ENCODE measurements at regions not wholly inside any gene's neighbourhood (a gene's known extent, or its start where the extent isn't known, plus 50 kb on each side); places are given as distances from the start of the nearest gene placed in this dataset.
"Not testable (repeated sequence)": the region's sequence is repeated elsewhere in the genome, so short reads cannot be mapped to it uniquely, and the experiment has no call there.

DNA sequence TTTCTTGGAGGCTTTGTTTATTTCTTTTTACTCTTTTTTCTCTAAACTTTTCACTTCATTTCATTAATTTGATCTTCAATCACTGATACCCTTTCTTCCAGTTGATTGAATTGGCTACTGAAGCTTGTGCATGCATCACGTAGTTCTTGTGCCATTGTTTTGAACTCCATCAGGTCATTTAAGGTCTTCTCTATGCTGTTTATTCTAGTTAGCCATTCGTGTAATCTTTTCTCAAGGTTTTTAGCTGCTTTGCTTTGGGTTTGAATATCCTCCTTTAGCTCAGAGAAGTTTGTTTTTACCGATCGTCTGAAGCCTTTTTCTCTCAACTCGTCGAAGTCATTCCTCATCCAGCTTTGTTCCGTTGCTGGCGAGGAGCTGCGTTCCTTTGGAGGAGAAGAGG lies 189.9 kb downstream of the TTC6 start:
- DNase-seq (ENCODE audit: low spot score) = not testable (repeated sequence)

GRCh38 chr14:37786114-37786625 lies 190.7 kb downstream of the TTC6 start:
- not testable (repeated sequence) for DNase-seq (ENCODE audit: low spot score)

GRCh38 chr14:37787879-37788494 lies 192.6 kb downstream of the TTC6 start:
- DNase-seq (ENCODE audit: low spot score) = no peak

- no peak for DNase-seq (ENCODE audit: low spot score)
Observed at GRCh38 chr14:37791384-37792036, 196.1 kb downstream of the TTC6 start.

DNA sequence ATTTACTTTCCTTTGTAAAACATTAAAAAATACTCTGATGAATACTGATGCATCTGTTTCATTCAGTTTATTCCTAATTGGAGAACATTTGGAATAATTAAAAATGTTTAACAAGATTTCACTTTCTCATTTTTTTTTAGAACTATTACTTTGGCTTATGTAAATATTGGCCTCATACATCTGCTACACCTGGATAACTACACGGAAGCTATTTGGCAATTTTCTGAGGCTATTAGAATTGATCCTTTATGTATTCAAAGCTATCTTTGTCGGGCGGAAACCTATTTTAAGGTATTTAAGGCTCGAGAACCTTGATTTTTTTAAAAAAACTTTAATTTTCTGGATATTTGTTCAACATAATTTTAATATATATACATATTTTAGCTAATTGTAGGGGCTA lies 196.7 kb downstream of the TTC6 start:
- no peak for DNase-seq (ENCODE audit: low spot score)

DNA sequence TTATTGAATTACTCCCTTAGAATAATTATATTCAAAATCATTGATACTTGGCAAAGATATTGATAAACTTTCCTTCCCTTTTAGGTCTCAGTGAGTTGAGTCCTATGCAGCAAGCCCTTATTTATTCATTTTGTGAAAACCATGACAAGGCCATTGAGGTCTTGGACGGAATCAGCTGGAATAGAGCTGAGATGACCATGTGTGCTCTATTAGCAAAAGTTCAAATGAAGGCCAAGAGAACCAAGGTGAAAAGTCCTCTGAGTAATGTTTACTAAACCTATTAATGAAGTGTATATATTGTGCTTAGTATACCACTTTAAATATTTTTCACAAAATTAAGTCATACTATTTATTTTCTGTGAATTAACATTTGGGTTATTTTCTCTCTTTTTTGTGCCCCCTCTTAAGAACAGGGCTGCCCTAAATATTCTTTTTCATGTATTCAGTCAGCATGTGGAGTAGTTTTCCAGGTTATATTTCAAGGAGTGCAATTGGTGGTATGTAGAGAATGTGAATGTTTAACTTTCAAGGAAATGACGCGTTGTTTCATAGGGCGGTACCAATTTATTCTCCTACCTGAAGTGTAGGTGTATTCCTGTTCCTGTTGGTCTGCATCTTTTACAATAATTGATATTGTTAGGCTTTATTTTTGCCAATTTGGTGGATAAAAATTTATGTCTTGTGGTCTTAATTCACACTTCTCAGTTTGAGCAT lies 201.4 kb downstream of the TTC6 start:
- DNase-seq (ENCODE audit: low spot score) = no peak

- no peak for DNase-seq (ENCODE audit: low spot score)
Observed at GRCh38 chr14:37797675-37798074, 202.2 kb downstream of the TTC6 start.

GRCh38 chr14:37807722-37808121 lies 212.3 kb downstream of the TTC6 start:
- no peak for DNase-seq (ENCODE audit: low spot score)

GRCh38 chr14:37810094-37810801 lies 214.8 kb downstream of the TTC6 start:
- DNase-seq (ENCODE audit: low spot score) = no peak

DNA sequence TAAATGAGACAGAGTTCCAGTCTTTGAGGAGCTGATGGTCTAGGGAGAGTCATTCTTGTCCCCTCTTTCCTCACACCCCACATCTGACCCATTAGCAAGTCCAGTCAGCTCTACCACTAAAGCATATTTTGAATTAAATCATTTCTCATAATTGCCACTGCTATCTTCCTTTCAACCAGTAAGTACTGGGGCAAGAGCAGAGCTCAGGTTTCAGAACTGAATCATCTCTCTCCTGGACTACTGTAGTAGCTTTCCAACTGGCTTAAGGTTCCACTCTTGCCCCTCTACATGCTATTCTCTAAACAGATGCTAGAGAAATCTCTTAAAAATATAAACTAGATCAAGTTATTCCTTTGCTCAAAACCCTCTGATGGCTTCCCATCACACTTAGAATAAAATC lies 218.3 kb downstream of the TTC6 start:
- DNase-seq (ENCODE audit: low spot score) = no peak

DNA sequence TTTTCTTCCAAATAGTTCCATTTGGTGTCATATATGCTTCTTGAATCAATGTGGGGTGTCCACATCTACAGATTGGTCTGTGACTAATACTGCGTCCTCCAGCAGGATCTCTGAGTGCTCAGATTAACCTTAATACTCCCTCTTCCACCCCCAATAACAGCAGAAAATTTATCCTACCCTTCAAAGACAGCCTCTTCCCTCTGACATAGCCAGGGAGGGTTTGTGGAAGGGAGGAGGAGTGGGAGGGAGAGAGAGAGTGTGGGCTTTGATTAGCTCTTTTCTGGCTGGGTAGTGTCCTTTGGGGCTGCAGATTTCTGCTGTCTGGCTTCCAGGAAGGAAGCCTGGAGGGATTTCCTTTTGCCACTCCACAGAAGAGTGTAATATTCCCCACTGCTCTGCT lies 220.7 kb downstream of the TTC6 start:
- DNase-seq (ENCODE audit: low spot score) = no peak

DNA sequence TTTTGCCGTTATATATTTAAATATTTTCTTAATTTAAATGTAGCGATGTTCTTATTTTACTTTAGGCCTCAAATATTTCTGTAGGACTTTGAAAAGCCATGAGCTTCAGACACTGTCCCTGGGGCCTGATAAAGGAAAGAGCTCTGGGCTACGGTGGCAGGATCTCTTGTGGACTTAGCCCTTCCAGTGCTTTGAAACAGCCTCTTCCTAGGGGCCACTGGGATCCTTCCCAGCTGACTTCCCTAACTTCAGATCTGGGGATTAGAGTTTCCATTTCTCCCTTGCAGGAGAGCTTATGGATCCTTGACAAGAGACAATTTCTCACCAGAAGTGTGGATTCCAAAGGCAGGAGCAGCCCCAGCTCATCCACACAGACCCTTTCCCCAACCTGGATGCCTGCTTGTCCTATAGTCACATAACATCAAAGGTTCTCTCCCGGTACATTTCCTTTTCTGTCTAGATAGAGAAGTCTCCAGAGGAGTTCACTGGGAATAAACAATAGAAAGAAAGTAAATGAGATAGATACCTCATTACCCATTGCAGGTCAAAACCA lies 221.4 kb downstream of the TTC6 start:
- no peak for DNase-seq (ENCODE audit: low spot score)

DNA sequence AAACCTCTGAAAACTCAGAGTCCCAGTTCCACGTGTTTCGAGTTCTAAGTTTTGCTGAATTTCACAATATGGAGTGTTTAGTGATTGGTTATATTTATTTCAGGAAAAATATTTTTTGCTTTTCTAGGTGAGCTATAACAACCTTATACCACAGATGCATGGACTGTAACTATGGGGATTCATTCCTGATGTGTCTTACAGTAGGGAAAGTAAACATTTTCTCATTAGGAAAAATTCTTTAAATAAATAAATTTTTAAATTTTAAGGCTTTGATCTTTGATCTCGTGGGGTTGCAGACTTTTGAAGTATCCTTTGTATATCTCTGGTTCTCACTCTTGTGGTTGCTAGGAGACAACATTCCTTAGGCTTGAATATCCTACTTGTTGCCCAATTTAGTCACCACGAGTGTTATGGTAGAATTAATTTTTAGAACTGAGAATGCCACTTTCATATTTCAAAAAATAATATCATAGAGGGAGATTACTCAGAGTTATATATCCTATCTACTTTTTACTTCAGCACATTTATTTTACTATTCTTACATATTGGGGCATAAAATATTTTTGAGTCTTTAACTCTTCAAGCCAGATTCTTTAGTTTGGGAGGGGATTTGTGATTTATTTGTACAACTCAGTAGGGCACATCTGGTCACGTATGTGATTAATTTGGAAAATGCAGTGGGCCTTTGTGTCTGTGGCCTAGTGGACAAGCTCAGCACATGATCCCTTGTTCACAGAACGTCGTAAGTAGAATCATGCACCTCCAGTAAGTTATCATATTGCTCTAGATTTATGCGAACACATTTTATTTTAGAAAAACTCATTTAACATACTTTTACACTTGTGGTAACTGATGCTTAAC lies 224.0 kb downstream of the TTC6 start:
- no peak for DNase-seq (ENCODE audit: low spot score)

DNA sequence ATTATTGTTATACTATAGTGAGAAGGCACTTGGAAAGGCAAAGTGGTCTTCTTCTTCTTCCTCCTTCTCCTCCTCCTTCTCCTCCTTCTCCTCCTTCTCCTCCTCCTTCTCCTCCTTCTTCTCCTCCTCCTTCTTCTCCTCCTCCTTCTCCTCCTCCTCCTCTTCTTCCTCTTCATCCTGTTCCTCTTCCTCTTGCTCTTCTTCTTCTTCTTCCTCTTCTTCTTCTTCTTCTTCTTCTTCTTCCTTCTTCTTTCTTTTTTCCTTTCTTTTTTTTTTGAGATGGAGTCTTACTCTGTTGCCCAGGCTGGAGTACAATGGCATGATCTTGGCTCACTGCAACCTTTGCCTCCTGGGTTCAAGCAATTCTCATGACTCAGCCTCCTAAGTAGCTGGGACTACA lies 225.4 kb downstream of the TTC6 start:
- DNase-seq (ENCODE audit: low spot score) = not testable (repeated sequence)

GRCh38 chr14:37824939-37825712 lies 229.7 kb downstream of the TTC6 start:
- DNase-seq (ENCODE audit: low spot score) = no peak

DNA sequence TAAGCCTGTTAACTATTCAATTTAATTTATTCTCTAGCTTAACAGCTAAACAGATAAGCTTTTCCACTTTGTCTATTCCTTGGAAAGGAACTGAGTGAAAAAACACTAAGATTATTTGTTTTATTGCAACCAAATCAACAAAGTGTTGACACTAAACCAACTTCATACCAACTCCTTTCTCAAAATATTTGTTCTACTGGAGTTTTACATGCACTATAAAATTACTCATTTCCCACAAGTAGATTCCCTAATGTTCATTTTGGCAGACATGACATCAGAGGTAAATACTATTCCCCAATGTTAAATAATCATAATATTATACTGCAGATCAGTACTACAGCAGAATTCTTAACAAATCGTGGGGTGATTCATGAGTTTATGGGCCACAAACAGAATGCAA lies 231.4 kb downstream of the TTC6 start:
- no peak for DNase-seq (ENCODE audit: low spot score)

DNA sequence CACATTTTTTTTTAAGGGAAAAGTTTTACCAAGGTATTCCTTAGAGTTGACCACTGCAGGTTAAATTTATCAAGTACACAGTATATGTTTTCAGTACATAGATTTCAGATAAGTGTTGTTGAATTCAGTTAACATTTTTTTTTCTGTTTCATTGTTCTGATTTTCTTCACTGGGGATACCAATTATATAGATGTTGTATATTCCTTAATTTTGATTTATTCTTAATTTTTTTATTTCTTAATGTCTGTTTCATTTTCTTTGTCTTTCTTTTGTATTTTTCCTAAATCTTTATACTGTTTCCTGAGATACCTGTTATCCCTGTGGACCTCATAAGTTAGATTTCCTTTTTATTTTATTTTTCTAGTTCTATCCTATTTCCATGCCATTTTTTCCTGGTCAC lies 234.8 kb downstream of the TTC6 start:
- no peak for DNase-seq (ENCODE audit: low spot score)

- DNase-seq (ENCODE audit: low spot score) = no peak
Observed at GRCh38 chr14:37834275-37834674, 238.8 kb downstream of the TTC6 start.

DNA sequence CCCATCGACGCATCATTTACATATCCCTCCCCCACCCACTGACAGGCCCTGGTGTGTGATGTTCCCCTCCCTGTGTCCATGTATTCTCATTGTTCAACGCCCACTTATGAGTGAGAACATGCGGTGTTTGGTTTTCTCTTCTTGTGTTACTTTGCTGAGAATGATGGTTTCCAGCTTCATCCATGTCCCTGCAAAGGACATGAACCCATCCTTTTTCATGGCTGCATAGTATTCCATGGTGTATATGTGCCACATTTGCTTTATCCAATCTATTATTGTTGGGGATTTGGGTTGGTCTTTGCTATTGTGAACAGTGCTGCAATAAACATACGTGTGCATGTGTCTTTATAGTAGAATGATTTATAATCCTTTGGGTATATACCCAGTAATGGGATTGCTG lies 243.3 kb downstream of the TTC6 start:
- not testable (repeated sequence) for DNase-seq (ENCODE audit: low spot score)

DNA sequence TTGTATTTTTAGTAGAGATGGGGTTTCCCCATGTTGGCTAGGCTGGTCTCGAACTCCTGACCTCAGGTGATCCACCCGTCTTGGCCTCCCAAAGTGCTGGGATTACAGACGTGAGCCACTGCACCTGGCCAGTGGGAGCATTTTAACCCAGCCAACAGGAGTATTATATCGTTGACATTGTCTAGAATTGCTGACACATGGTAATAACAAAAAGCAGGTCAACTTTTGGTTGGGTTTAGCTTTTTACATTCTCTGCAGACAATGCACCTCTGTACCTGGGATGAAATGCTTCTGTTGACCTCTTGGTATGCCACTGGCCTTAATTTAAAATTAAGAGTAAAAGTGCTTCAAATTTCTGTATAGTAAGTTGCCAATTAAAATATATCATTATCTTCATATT lies 245.6 kb downstream of the TTC6 start:
- DNase-seq (ENCODE audit: low spot score) = not testable (repeated sequence)

DNA sequence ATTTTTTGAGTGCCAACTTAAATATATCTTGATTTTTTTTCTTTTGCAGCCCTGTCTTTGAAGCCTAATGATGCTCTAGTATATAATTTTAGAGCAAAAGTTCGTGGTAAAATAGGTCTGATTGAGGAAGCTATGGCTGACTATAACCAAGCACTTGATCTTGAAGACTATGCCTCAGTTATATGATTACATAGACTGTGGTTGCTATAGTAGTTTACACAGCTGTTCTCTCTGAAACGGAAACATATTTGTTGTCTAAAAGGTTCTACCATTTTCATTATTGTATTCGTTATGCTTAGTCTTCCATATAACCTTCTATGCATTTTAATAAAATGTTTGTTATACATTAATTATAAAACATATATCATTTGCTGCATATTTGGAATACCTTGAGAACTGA lies 246.7 kb downstream of the TTC6 start:
- DNase-seq (ENCODE audit: low spot score) = no peak
